Duodenal mucosa (tissue), 2 donors: ENCODE measurements at regions not wholly inside any gene's neighbourhood (a gene's known extent, or its start where the extent isn't known, plus 50 kb on each side); places are given as distances from the start of the nearest gene placed in this dataset.

ENCODE experiments used
- H3K27ac ChIP-seq: one replicate; pipeline ENCODE4 v1.7.0; 2013; ENCODE audit warnings: low read depth, low read length
- H3K27me3 ChIP-seq, 2 donors: one replicate each; pipeline ENCODE4 v1.7.0; 2013; ENCODE audit warnings: low read length in 2 of 2, control low read depth in 1 of 2; ENCODE audit not compliant: insufficient read depth in 2 of 2, control insufficient read depth in 1 of 2
- H3K36me3 ChIP-seq, 2 donors: one replicate each; pipeline ENCODE4 v1.7.0; 2013; ENCODE audit warnings: low read length in 2 of 2, control low read depth in 1 of 2; ENCODE audit not compliant: insufficient read depth in 2 of 2, control insufficient read depth in 1 of 2
- H3K4me1 ChIP-seq, 2 donors: one replicate each; pipeline ENCODE4 v1.7.0; 2013; ENCODE audit warnings: low read length in 2 of 2, control low read depth in 1 of 2; ENCODE audit not compliant: insufficient read depth in 2 of 2, control insufficient read depth in 1 of 2
- H3K4me3 ChIP-seq, 2 donors: one replicate each; pipeline ENCODE4 v1.7.0; 2013; ENCODE audit warnings: low read length in 2 of 2, low read depth in 1 of 2
- H3K9ac ChIP-seq, 2 donors: one replicate each; pipeline ENCODE4 v1.7.0; 2013; ENCODE audit warnings: low read length in 2 of 2, low read depth in 1 of 2
- H3K9me3 ChIP-seq, 2 donors: one replicate each; pipeline ENCODE4 v1.7.0; 2013; ENCODE audit warnings: low read length in 2 of 2, control low read depth in 1 of 2; ENCODE audit not compliant: control insufficient read depth in 1 of 2

- Histone ChIP-seq H3K4me1 (peaks cover 30% of the 10 kb centered on the region in 2 donors), H3K4me3 (peak overlapping the region in 1 of 2 donors; percentile 7), H3K27ac (no peak overlapping the region), H3K27me3 (no peaks in the 10 kb centered on the region), H3K9ac (peak overlapping the region in 1 of 2 donors; percentile 29), H3K9me3 (no peaks in the 10 kb centered on the region), H3K36me3 (no peaks in the 10 kb centered on the region)
Observed at GRCh38 chr11:116421529-116422185, 351.1 kb downstream of the BUD13 start.

- Histone ChIP-seq H3K27me3 (no peaks in the 10 kb centered on the region), H3K4me3 (no peak overlapping the region), H3K4me1 (peaks cover 27 to 30% of the 10 kb centered on the region in 2 donors), H3K36me3 (no peaks in the 10 kb centered on the region), H3K9me3 (no peaks in the 10 kb centered on the region), H3K27ac (no peak overlapping the region), H3K9ac (peak overlapping the region in 1 of 2 donors; percentile 29)
Observed at GRCh38 chr11:116420770-116421528, 351.8 kb downstream of the BUD13 start.

GRCh38 chr11:116420030-116420429 is 352.8 kb downstream of the BUD13 start:
- peaks cover 24 to 26% of the 10 kb centered on the region in 2 donors for H3K4me1 ChIP-seq
- H3K4me3 ChIP-seq = no peak overlapping the region
- no peaks in the 10 kb centered on the region for H3K9me3 ChIP-seq
- H3K27me3 ChIP-seq = no peaks in the 10 kb centered on the region
- H3K9ac ChIP-seq = no peak overlapping the region
- no peak overlapping the region for H3K27ac ChIP-seq
- no peaks in the 10 kb centered on the region for H3K36me3 ChIP-seq

DNA sequence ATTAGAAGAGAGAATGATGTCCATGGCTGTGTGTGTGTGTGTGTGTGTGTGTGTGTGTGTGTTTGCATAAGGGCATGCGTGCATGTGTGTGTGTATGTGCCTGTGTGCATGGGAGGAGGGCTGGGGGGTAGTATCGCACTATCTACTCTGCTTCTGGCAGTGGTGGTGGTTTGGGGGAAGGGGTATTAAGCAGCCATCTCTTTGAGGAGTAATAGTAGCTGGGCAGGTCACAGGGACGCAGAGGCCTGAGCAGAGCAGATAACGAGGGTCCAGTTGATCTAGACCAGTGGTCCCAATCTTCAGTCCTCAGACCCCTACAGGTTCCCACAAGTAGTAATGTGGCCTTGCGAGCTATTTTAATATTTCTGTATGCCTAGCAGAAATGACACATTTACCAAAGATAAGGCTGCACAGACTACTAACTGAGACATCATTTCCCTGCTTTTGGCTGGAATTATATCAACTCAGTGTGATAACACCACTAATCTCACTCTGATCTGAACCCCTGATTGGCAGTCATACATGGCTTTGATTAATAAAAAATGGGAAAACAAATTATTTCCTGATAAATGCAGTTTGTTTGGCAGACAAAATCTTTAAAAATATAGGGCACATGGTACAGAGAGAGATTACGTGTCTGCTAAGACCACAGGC is 354.3 kb downstream of the BUD13 start:
- Histone ChIP-seq H3K9me3 (no peaks in the 10 kb centered on the region), H3K27me3 (no peaks in the 10 kb centered on the region), H3K4me1 (peaks cover 19 to 22% of the 10 kb centered on the region in 2 donors), H3K9ac (no peak overlapping the region), H3K27ac (no peak overlapping the region), H3K4me3 (no peak overlapping the region), H3K36me3 (no peaks in the 10 kb centered on the region)

GRCh38 chr11:116416852-116417251 is 355.9 kb downstream of the BUD13 start:
- Histone ChIP-seq H3K9me3 (no peaks in the 10 kb centered on the region), H3K36me3 (no peaks in the 10 kb centered on the region), H3K9ac (no peak overlapping the region), H3K4me3 (no peak overlapping the region), H3K4me1 (peaks cover 10 to 13% of the 10 kb centered on the region in 2 donors), H3K27me3 (no peaks in the 10 kb centered on the region), H3K27ac (no peak overlapping the region)

- H3K36me3 ChIP-seq = no peaks in the 10 kb centered on the region
- H3K27ac ChIP-seq = no peak overlapping the region
- H3K27me3 ChIP-seq = no peaks in the 10 kb centered on the region
- no peak overlapping the region for H3K9ac ChIP-seq
- no peaks in the 10 kb centered on the region for H3K4me1 ChIP-seq
- no peaks in the 10 kb centered on the region for H3K9me3 ChIP-seq
- H3K4me3 ChIP-seq = no peak overlapping the region
Observed at GRCh38 chr11:116415095-116415494, 357.7 kb downstream of the BUD13 start.

GRCh38 chr11:116414357-116414880 is 358.4 kb downstream of the BUD13 start:
- Histone ChIP-seq H3K27me3 (no peaks in the 10 kb centered on the region), H3K36me3 (no peaks in the 10 kb centered on the region), H3K4me1 (no peaks in the 10 kb centered on the region), H3K4me3 (no peak overlapping the region), H3K9me3 (no peaks in the 10 kb centered on the region), H3K27ac (no peak overlapping the region), H3K9ac (no peak overlapping the region)

DNA sequence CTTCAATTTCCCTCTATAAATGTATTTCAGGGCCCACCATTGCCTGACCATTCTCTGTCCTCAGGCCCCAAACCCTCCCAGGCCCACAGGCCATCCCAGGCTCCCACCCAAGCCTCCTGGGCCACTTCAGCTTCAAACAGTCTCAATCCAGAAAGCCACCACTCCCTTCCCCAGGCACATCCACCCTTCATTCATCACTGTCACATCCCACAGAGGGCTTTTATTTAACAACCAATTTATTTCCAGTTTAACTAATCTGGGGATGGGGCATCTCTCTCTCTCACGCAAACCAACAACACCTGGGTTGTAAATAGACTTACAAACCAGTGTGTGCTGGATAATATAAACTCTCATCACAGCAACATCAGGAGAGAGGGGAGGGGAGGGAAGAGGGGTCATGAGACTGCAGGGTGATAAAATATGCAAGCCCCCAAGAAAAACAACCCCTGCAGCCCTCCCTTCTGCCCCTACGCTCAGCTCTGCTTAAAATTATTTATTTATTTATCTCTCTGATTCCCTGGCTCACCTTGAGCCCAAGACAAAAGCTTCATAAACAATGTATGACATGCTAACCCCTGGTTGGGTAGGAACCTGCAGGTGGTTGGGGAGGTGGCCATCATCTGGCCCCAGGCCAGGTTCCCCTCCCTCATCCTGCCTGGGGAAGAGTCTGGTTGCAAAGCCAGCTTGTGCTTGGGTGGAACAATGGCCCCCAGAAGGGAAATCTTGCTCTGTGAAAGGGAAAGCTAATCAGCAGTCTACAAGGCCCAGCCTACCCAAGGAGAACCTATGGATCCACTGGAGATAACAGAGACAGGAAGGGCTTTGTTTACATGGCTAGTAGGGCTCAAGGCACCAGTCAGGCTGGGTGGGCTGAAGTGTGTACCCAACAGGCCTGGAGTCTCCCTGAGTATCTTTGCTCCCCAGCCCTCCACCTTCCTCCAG is 359.2 kb downstream of the BUD13 start:
- Histone ChIP-seq H3K9me3 (no peaks in the 10 kb centered on the region), H3K36me3 (no peaks in the 10 kb centered on the region), H3K27me3 (no peaks in the 10 kb centered on the region), H3K27ac (no peak overlapping the region), H3K9ac (no peak overlapping the region), H3K4me3 (no peak overlapping the region), H3K4me1 (no peaks in the 10 kb centered on the region)

DNA sequence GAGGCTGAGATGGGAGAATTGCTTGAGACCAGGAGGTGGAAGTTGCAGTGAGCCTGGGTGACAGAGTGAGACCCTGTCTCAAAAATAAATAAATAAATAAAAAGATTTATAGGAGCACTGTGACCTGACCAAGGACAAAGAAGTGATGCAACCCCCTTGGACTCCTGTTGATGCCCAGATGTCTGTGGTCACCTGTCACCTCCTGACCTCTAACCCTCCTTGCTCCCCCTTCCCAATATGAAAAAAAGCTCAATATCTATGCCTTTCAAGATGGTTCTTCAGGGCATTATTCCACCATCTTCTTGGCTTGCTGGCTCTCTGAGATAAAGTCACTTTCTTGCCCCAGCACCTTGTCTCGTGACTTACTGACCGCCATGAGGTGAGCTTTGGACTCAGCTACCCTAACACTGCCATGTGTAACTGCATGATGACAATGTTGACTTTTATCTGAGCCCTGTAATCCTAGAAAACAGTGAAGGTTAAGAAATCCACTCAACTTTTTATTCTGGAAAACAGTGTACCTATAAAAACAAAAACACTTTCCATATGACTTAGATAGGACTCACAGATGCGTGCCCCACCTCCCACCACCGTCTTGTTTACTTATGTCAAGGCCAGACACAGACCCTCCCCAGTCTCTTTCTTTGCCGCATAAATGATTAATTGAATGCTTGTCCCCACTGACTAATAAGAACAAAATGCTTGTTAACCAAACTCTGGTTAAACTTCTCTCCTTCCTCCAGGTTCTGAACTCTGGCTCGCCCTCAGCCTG is 360.5 kb downstream of the BUD13 start:
- H3K27ac ChIP-seq = no peak overlapping the region
- no peaks in the 10 kb centered on the region for H3K9me3 ChIP-seq
- no peak overlapping the region for H3K4me3 ChIP-seq
- no peaks in the 10 kb centered on the region for H3K4me1 ChIP-seq
- H3K36me3 ChIP-seq = no peaks in the 10 kb centered on the region
- H3K27me3 ChIP-seq = no peaks in the 10 kb centered on the region
- no peak overlapping the region for H3K9ac ChIP-seq
